Body of pancreas (tissue), 4 donors: ENCODE measurements at regions not wholly inside any gene's neighbourhood (a gene's known extent, or its start where the extent isn't known, plus 50 kb on each side); places are given as distances from the start of the nearest gene placed in this dataset.

Experiments
- ATAC-seq: fragments of 150-250 bp; one replicate; pipeline ENCODE4 v1.9.1; 2016
- DNase-seq, 4 donors: peaks; one replicate each; pipeline ENCODE4 v3.0.0-alpha.2; 2019
- H3K27ac ChIP-seq, 4 donors: fragments of 200-600 bp; sonication (generic); 1 replicate in 3 of 4; 2 replicates in 1 of 4; pipeline versions ENCODE4 v1.5.1 to v1.6.1; 2016 to 2019; ENCODE audit warnings: mild to moderate bottlenecking in 1 of 4, mixed read lengths in 1 of 4, moderate library complexity in 1 of 4
- H3K27me3 ChIP-seq, 2 donors: fragments of 200-600 bp; sonication (generic); one replicate each; pipeline ENCODE4 v1.6.0; 2016; ENCODE audit warnings: mild to moderate bottlenecking in 1 of 2
- H3K36me3 ChIP-seq, 2 donors: fragments of 200-600 bp; sonication (generic); replicated peaks in 1 of 2; 2 replicates each; pipeline ENCODE4 v1.5.1; 2016; ENCODE audit warnings: low read depth in 2 of 2; ENCODE audit not compliant: insufficient read depth in 1 of 2
- H3K4me1 ChIP-seq: fragments of 200-600 bp; sonication (generic); one replicate; pipeline ENCODE4 v1.6.0; 2016
- H3K4me3 ChIP-seq, 2 donors: fragments of 200-600 bp; sonication (generic); 1 replicate in 1 of 2; 2 replicates in 1 of 2; pipeline ENCODE4 v1.5.1; 2016 to 2019
- H3K9me3 ChIP-seq, 3 donors: fragments of 200-600 bp; sonication (generic); 1 replicate in 2 of 3; 2 replicates in 1 of 3; pipeline ENCODE4 v1.5.1; 2016
- POLR2A ChIP-seq, 3 donors: fragments of 450-650 bp; IDR thresholded peaks; one replicate each; pipeline ENCODE4 v1.6.1; 2016; ENCODE audit warnings: antibody characterized with exemption in 3 of 3, mild to moderate bottlenecking in 2 of 3
- WGBS, 2 donors: methylation state at CpG; one replicate each; pipeline ENCODE4 v1.1.5; 2017; 5-methylcytosine and 5-hydroxymethylcytosine counted together
- intact Hi-C: fragments of 100-400 bp; cut with DNase I; formaldehyde crosslinking; loops from one replicate; pipeline ENCODE4 v1.15.1; 2023
- TF ChIP-seq, protein P1 (sequence below), 7 experiments: fragments of 450-650 bp in 4 of 7; fragments of 200-600 bp in 3 of 7; sonication (generic) in 3 of 7; IDR thresholded peaks; one replicate each; pipeline ENCODE4 v1.5.1; 2016 to 2019; ENCODE audit warnings: antibody characterized with exemption in 7 of 7

DNA sequence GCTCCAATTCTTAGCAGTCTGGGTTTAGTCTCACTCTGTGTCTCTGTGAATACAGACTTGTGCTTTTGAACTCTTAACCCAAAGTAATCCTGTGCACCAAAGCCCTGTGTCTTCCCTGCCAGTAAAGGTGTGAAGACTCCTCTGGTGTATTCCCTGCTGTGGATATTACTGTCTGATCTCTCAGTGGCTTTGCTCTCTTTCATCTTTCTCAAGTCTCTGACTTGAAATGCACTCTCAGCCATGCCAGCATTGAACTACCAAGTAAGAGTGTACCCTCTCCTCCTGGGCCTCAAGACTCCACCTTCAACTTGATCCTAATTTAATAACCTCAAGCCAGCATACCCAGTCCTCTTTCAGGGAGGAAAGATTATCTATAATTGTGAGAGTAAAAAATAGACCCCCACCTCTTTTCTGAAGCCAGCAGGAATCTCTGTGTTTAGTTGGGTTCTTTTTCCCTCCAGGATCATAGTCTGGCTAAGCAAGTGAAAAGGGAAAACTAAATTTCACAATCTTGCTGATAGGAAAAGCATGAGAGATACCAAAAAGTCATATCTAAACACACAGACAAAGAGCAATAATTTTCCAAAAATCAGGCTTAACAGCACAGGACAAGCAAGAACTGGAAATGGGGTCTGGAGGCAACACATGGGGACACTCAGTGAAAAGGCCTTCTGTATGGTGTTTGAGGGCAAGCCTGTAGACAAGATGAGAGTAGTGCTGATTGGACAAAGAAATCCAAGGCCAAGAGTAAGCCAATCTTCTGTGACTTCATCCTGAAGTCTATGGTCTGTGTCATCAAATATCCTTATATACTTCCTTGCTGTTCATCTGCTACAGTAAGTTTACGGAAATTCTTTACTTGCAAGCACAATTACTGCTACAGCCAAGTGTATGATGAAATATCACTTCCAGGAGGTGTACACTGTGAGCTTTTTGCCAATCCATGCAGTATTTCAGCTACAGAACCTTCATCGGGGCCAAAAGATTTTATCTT lies 296.1 kb upstream of the TGFBR2 start:
- no peaks in the 10 kb centered on the region for H3K27me3 ChIP-seq
- WGBS, 2 donors, result 67 to 77% methylated on average over 2 of the region's 2 CpGs
- intact Hi-C loops, result no loop called here
- no peaks in the 10 kb centered on the region for H3K4me1 ChIP-seq
- peak; percentile 18 for ATAC-seq
- no peaks in the 10 kb centered on the region for H3K36me3 ChIP-seq
- no peak for DNase-seq
- TF ChIP-seq, protein P1, sequence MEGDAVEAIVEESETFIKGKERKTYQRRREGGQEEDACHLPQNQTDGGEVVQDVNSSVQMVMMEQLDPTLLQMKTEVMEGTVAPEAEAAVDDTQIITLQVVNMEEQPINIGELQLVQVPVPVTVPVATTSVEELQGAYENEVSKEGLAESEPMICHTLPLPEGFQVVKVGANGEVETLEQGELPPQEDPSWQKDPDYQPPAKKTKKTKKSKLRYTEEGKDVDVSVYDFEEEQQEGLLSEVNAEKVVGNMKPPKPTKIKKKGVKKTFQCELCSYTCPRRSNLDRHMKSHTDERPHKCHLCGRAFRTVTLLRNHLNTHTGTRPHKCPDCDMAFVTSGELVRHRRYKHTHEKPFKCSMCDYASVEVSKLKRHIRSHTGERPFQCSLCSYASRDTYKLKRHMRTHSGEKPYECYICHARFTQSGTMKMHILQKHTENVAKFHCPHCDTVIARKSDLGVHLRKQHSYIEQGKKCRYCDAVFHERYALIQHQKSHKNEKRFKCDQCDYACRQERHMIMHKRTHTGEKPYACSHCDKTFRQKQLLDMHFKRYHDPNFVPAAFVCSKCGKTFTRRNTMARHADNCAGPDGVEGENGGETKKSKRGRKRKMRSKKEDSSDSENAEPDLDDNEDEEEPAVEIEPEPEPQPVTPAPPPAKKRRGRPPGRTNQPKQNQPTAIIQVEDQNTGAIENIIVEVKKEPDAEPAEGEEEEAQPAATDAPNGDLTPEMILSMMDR (IDR thresholded peaks at IDR 0.05), result no peak
- TF ChIP-seq POLR2A (IDR thresholded peaks at IDR 0.05), result no peak
- no peak overlapping the region for H3K27ac ChIP-seq
- H3K9me3 ChIP-seq, result no peaks in the 10 kb centered on the region
- H3K4me3 ChIP-seq, result no peak overlapping the region

DNA sequence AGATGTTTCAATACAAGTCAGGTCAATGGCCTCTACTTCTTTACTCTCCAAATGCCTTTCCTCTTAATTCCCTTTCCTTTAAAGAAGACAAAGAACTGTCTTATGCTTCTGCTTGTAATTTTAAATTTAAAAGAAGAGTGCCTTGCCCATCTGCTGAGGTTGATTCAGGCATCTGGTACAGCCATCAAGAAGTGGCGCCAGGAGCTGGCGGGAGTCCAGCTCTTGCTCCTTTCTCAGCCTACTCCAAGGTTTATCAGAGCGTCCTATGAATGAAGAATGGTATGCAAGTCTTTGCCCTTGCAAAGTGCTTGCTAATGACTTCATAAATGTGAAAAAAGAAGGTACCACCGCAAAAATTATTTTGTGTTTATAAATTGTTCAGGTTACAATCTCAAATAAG lies 294.6 kb upstream of the TGFBR2 start:
- no peak for TF ChIP-seq POLR2A (IDR thresholded peaks at IDR 0.05)
- TF ChIP-seq, protein P1 (IDR thresholded peaks at IDR 0.05), result no peak
- no peaks in the 10 kb centered on the region for H3K27me3 ChIP-seq
- H3K9me3 ChIP-seq, result no peaks in the 10 kb centered on the region
- no peak overlapping the region for H3K4me3 ChIP-seq
- ATAC-seq (no peak), DNase-seq (peak in 2 of 4 donors; percentile 30 to 46)
- no peaks in the 10 kb centered on the region for H3K4me1 ChIP-seq
- no peak overlapping the region for H3K27ac ChIP-seq
- intact Hi-C loops, result no loop called here
- WGBS, 2 donors, result 79 to 80% methylated on average over 4 of the region's 4 CpGs
- H3K36me3 ChIP-seq, result no peaks in the 10 kb centered on the region

DNA sequence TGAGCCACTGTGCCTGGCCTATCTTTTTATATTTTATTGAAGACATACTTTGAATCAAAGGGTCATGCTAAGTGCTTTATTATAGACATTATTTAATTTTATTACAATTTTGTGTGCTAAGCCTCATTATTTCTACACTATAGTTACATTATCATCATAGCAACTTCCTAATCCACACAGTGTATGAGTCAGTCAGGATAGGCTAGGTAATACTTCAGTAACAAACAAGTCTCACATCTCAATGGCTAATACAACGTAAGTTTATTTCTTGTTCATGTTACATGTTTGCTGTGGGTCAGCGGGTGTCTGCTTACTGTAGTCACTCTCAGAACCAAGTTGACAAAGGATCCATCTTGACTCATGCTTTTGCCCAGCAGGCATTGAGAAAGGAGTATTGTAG lies 292.6 kb upstream of the TGFBR2 start:
- Histone ChIP-seq H3K9me3 (no peaks in the 10 kb centered on the region), H3K4me1 (no peaks in the 10 kb centered on the region), H3K27ac (no peak overlapping the region), H3K36me3 (no peaks in the 10 kb centered on the region), H3K27me3 (no peaks in the 10 kb centered on the region), H3K4me3 (no peak overlapping the region)
- 96 to 100% methylated on average over 2 of the region's 2 CpGs for WGBS, 2 donors
- DNase-seq (no peak), ATAC-seq (no peak)
- TF ChIP-seq, protein P1 (IDR thresholded peaks at IDR 0.05), result no peak
- no peak for TF ChIP-seq POLR2A (IDR thresholded peaks at IDR 0.05)
- intact Hi-C loops, result no loop called here

DNA sequence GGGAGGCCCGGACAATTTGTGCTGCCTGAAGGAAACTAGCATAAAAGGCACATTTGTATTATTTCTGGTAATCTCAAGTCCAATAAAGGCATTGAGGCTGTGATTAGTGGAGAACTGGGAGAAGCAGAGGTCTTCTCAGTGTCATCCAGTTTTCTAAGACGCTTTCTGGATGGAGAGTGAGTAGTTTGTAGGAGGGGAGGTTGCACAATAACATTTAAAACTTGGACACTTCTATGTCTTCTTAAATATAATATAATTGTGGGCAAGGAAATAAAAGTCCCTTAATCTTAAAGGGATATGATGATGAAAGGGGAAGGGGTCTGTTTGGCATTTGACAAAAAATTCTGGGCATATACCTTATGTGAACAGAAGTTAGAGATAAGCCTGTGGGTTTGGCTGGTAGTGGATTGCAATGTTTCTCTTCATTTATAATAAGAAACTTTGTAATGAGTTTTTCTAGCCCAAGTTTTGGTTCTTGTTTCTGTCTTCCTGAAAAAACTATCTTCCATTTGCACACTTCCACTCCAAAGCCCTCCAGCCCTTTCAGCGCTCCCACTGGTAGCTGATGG lies 291.6 kb upstream of the TGFBR2 start:
- Histone ChIP-seq H3K4me3 (no peak overlapping the region), H3K27me3 (no peaks in the 10 kb centered on the region), H3K9me3 (no peaks in the 10 kb centered on the region), H3K27ac (no peak overlapping the region), H3K36me3 (no peaks in the 10 kb centered on the region), H3K4me1 (peaks cover 4% of the 10 kb centered on the region)
- DNase-seq, result no peak
- intact Hi-C loops, result no loop called here
- TF ChIP-seq POLR2A (IDR thresholded peaks at IDR 0.05), result no peak
- TF ChIP-seq, protein P1 (IDR thresholded peaks at IDR 0.05), result no peak
- 85 to 89% methylated on average over 3 of the region's 3 CpGs for WGBS, 2 donors
- ATAC-seq, result no peak
